Chondrocyte (in vitro differentiated cells): ENCODE measurements at regions not wholly inside any gene's neighbourhood (a gene's known extent, or its start where the extent isn't known, plus 50 kb on each side); places are given as distances from the start of the nearest gene placed in this dataset.
"Not testable (repeated sequence)": the region's sequence is repeated elsewhere in the genome, so short reads cannot be mapped to it uniquely, and the experiment has no call there.

Experiments used
- DNase-seq: peaks from one replicate; pipeline ENCODE4 v3.0.0; 2021; ENCODE audit warnings: mixed read lengths, low spot score
- H3K27ac Mint-ChIP-seq: one replicate; pipeline ENCODE4 v1.8.0; 2021; ENCODE audit warnings: mild to moderate bottlenecking, moderate library complexity, mixed read lengths; ENCODE audit not compliant: unreplicated experiment
- H3K27me3 Mint-ChIP-seq: 2 replicates; pipeline ENCODE4 v1.8.0; 2021; ENCODE audit warnings: low read depth, mixed read lengths
- H3K36me3 Mint-ChIP-seq: 2 replicates; pipeline ENCODE4 v1.8.0; 2021; ENCODE audit warnings: low read depth, mixed read lengths
- H3K4me1 Mint-ChIP-seq: 2 replicates; pipeline ENCODE4 v1.8.0; 2021; ENCODE audit warnings: low read depth, mild to moderate bottlenecking, mixed read lengths
- H3K4me3 Mint-ChIP-seq: one replicate; pipeline ENCODE4 v1.8.0; 2021; ENCODE audit warnings: mild to moderate bottlenecking, moderate library complexity, mixed read lengths; ENCODE audit not compliant: unreplicated experiment
- H3K9me3 Mint-ChIP-seq: 2 replicates; pipeline ENCODE4 v1.8.0; 2021; ENCODE audit warnings: low read depth, mixed read lengths
- TF ChIP-seq, protein P1 (sequence below): fragments of 200-600 bp; sonication (generic); IDR thresholded peaks from 2 replicates; pipeline ENCODE4 v1.5.0; 2021; ENCODE audit warnings: antibody characterized with exemption, mild to moderate bottlenecking, moderate library complexity

DNA sequence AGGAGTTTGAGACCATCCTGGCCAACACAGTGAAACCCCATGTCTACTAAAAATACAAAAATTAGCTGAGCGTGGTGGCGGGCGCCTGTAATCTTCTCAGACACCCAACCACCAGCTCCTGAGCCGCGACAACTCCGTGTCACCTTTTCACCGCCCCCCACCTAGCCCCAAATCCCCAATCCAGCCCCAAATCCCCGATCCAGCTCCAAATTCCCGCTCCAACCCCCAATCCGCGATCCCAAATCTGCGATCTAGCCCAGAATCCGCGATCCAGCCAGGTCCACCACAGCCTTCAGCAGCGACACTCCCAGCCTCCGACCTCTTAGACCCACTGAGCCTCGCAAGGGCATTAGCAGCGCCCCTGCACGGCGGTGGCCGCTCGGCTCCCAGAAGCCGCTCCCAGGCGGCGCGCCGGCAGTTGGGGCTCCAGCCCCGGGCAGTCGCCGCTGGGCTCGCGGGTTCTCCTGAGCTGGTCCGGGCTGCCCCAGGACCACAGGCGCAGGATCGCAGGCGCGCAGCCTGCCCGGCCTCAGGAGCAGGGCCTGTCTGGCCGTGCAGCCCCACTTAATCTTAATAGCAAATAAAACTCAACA, 4469.9 kb upstream of the OR11H1 start:
- not testable (repeated sequence) for H3K4me1 Mint-ChIP-seq, H3K27ac Mint-ChIP-seq, DNase-seq, H3K36me3 Mint-ChIP-seq, H3K27me3 Mint-ChIP-seq, H3K4me3 Mint-ChIP-seq
- H3K9me3 Mint-ChIP-seq = peaks cover 42% of the 10 kb centered on the region

DNA sequence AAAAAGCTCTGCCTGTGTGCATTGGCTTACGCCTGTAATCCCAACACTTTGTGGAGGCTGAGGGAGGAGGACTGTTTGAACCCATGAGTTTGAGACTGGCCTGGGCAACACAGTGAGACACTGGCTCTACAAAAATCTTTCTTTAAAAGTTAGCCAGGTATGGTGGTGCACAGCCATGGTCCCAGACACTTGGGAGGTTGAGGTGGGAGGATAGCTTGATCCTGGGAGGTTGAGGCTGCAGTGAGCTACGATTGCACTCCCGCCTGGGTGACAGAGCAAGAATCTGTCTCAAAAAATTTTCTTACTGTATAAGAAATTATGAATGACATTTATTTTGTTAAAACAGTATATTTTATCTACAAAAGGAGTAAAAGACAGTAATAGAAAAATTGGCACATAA, 4468.9 kb upstream of the OR11H1 start:
- not testable (repeated sequence) for H3K27me3 Mint-ChIP-seq

DNA sequence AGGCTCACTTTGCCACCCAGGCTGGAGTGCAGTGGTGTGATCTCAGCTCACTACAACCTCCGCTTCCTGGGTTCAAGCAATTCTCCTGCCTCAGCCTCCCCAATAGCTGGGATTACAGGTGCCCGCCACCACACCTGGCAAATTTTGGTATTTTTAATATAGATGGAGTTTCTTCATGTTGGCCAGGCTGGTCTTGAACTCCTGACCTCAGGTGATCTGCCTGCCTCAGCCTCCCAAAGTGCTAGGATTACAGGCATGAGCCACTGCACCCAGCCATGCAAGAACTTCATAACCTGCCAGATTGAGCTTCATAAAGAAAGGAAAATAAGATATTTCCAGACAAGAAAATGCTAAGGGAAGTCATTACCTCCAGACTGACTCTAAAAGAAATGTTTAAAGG, 4467.2 kb upstream of the OR11H1 start:
- not testable (repeated sequence) for H3K36me3 Mint-ChIP-seq, H3K27me3 Mint-ChIP-seq, H3K4me3 Mint-ChIP-seq, H3K27ac Mint-ChIP-seq, H3K4me1 Mint-ChIP-seq, DNase-seq
- H3K9me3 Mint-ChIP-seq = peaks cover 48% of the 10 kb centered on the region

More for the DNA sequence above, 4468.9 kb upstream of the OR11H1 start:
- not testable (repeated sequence) for H3K27ac Mint-ChIP-seq, H3K4me3 Mint-ChIP-seq, H3K4me1 Mint-ChIP-seq, H3K36me3 Mint-ChIP-seq, DNase-seq
- H3K9me3 Mint-ChIP-seq = peaks cover 50% of the 10 kb centered on the region

DNA sequence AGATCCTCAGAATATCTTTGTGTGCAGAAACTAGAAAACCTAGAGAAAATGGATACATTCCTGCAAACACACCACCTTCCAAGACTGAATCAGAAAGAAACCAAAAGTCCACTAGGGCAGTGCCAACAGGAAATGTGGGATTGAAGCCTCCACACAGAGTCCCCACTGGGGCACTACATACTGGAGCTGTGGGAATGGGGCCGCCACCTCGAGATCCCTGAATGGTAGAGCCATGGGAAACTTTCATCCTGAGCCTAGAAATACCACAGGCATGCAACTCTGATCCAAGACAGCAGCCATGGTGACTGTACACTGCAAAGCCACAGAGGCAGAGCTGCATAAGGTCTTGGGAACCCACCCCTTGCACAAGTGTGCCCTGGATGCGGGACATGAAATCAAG, 4465.5 kb upstream of the OR11H1 start:
- H3K4me3 Mint-ChIP-seq, H3K27ac Mint-ChIP-seq, H3K36me3 Mint-ChIP-seq, H3K4me1 Mint-ChIP-seq, H3K27me3 Mint-ChIP-seq, DNase-seq: not testable (repeated sequence)
- H3K9me3 Mint-ChIP-seq = peaks cover 52% of the 10 kb centered on the region

DNA sequence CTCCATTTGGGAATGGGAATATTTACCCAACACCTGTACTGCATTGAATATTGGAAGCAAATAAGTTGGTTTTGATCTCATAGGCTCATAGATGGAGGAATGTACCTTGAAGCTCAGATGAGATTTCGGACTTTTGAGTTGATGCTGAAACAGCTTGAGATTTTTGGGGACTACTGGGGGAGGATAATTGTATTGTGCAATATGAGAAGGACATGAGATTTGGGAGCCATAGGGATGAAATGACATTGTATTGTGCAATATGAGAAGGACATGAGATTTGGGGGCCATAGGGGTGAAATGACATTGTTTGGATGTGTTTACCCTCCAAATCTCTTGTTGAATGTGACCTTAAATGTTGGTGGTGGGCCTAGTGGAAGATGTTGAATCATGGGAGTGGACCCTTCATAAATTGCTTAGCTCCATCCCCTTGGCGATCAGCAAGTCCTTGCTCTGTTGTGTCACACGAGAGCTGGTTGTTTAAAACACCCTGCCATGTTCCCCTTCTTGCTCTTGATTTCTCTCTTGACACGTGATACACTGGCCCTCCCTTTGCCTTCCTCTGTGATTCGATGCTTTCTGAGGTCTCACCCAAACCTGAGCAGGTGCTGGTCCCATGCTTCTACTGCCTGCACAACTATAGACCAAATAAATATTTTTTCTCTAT, 4464.8 kb upstream of the OR11H1 start:
- H3K4me3 Mint-ChIP-seq, H3K4me1 Mint-ChIP-seq, H3K36me3 Mint-ChIP-seq, H3K27ac Mint-ChIP-seq, H3K27me3 Mint-ChIP-seq, DNase-seq: not testable (repeated sequence)
- H3K9me3 Mint-ChIP-seq = peaks cover 57% of the 10 kb centered on the region

DNA sequence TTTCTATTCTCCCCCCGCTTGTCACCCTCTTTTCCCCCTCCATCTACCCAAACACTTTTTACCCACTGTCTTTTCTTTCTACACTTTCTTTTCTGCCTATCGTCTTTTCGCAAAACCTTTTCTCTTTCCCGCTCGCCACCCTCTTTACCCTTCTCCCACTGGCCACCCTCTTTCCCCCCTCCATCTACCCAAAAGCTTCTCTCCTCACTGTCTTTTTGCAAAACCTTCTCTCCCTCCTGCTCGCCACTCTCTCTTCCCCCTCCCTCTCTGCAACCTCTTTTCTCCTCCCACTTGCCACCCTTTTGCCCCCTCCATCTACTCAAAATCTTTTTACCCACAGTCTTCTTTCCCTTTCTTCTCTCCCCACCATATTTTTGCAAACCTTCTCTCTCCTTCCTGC, 4462.8 kb upstream of the OR11H1 start:
- DNase-seq, H3K4me1 Mint-ChIP-seq, H3K36me3 Mint-ChIP-seq, H3K4me3 Mint-ChIP-seq, H3K27me3 Mint-ChIP-seq, H3K27ac Mint-ChIP-seq: not testable (repeated sequence)
- H3K9me3 Mint-ChIP-seq = peaks cover 52% of the 10 kb centered on the region

DNA sequence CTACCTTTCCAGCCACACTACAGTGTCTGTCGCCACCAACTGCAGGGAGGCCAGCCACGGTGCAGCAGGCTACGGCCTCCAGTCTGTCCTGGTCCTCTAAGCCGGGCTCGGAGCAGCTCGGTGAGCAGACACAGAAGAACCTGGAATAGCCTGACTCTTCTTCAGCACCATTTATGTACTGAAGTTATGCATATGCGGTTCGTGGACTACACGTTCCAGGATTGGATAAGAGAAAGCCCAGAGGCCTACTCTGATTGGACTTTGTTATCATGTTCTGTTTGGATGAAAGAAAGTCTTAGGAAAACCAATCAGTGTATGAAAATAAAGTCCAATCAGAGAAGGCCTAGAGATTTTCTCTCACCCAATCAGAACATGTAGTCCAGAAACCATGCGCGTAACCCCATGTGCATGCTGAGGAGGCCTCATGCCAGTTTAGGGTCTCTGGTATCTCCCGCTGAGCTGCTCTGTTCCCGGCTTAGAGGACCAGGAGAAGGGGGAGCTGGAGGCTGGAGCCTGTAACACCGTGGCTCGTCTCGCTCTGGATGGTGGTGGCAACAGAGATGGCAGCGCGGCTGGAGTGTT, 4462.0 kb upstream of the OR11H1 start:
- H3K4me3 Mint-ChIP-seq, H3K27ac Mint-ChIP-seq, DNase-seq, H3K36me3 Mint-ChIP-seq, H3K4me1 Mint-ChIP-seq, H3K27me3 Mint-ChIP-seq: not testable (repeated sequence)
- H3K9me3 Mint-ChIP-seq = peaks cover 49% of the 10 kb centered on the region

DNA sequence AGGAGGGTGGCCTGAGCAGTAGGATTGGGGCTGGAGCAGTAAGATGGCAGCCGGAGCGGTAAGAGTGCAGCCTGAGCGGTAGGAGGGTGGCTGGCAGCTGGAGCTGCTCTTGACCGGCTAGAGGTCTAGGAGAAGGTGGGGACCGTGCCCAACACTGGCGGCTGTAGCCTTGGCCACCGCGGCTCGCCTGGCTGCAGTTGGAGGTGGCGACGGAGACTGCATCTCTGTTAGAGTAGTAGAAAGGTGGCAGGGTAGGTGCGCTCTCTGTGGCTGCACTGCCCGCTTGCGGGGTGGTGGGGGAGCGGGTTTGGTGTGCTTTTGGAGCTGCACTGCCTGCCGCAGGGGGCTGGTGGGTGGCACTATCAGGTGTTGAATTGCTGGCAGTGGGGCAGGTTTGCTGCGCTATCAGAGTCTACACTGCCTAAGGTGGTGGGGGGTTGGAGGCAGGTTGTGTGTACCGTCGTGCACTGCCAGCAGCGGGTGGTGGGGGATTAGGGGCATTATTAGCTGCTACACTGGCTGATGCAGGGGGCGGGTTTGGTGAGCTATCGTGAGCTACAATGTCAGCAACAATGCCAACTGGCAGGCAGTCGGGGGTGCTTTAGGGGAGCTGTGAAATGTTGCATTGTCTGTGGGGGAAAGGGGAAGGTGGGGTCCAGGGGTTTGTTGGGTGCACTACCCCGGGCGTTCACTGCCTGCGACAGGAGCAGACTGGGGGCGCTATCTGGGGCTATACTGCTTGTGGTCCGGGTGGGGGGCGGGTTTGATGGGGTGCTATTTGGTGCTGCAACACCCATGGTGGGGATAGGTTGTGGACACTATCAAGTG, 4461.3 kb upstream of the OR11H1 start:
- Mint-ChIP-seq H3K27ac (no peak overlapping the region), H3K36me3 (no peaks in the 10 kb centered on the region), H3K27me3 (no peaks in the 10 kb centered on the region), H3K4me3 (no peak overlapping the region), H3K4me1 (no peaks in the 10 kb centered on the region), H3K9me3 (peaks cover 46% of the 10 kb centered on the region)
- TF ChIP-seq, protein P1, sequence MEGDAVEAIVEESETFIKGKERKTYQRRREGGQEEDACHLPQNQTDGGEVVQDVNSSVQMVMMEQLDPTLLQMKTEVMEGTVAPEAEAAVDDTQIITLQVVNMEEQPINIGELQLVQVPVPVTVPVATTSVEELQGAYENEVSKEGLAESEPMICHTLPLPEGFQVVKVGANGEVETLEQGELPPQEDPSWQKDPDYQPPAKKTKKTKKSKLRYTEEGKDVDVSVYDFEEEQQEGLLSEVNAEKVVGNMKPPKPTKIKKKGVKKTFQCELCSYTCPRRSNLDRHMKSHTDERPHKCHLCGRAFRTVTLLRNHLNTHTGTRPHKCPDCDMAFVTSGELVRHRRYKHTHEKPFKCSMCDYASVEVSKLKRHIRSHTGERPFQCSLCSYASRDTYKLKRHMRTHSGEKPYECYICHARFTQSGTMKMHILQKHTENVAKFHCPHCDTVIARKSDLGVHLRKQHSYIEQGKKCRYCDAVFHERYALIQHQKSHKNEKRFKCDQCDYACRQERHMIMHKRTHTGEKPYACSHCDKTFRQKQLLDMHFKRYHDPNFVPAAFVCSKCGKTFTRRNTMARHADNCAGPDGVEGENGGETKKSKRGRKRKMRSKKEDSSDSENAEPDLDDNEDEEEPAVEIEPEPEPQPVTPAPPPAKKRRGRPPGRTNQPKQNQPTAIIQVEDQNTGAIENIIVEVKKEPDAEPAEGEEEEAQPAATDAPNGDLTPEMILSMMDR = no peak
- no peak for DNase-seq

DNA sequence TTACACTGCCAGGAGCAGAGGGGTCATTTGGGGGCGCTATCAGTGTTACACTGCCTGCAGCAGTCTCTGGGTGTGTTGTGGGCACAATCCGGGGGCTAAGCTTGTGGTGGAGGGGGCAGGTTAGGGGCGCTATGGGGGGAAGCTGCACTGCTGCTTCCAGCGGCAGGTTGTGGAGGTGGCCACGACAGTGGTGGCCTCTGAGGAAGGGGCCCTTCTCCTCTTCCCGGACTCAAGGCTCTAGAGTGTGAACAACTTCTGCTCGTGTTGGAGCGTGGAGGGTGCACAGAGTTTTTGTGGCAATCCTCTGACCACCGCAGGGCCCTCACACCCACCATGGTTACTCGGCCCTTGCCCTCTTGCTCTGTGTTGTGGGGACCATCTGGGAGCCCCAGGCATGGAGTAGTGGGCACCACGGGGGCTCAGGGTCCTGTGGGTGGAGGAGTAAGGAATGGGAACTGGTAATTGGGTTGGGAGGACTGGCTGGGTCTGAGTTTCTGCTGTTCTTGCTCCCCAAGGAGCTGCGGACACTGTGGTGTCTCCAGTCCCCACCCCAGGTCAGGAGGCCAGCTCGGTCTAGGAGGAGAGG, 4460.6 kb upstream of the OR11H1 start:
- H3K4me1 Mint-ChIP-seq, DNase-seq, H3K27me3 Mint-ChIP-seq, H3K36me3 Mint-ChIP-seq, H3K27ac Mint-ChIP-seq, H3K4me3 Mint-ChIP-seq: not testable (repeated sequence)
- peaks cover 43% of the 10 kb centered on the region for H3K9me3 Mint-ChIP-seq

DNA sequence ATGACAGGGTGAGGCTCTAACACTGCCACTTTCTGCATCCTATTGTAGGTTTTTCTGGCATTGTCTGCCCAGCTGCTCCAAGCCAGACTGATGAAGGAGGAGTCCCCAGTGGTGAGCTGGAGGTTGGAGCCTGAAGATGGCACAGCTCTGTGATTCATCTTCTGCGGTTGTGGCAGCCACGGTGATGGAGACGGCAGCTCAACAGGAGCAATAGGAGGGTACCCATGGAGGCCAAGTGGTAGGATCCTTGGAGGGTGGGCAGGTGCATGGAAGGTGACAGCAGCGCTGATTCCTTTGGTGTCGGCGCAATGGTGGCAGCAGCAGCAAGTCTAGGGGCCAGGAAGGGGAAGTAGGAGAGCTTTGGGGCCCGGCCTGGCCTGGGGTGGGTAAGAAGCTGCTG, 4460.1 kb upstream of the OR11H1 start:
- not testable (repeated sequence) for H3K27me3 Mint-ChIP-seq, DNase-seq, H3K36me3 Mint-ChIP-seq, H3K27ac Mint-ChIP-seq, H3K4me1 Mint-ChIP-seq, H3K4me3 Mint-ChIP-seq
- peaks cover 41% of the 10 kb centered on the region for H3K9me3 Mint-ChIP-seq

DNA sequence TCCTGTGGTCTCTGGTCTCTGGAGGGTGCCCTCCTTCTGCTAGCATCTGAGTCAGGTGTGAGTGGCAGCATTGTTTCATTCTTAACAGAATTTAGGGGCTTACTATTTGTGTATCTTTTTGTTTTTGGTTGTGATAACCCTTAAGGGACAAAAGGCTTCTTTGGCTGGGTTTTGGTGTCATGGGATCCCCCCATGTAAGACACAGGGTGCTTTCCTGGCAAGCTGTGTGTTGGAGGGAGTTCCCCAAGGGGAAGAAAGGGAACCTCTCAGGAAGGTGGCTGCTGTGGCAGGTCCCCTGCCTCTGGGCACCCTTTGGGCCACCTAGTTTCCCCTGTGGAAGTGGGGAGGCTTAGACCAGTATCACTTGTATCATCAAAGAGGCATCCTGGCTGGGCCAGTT, 4459.6 kb upstream of the OR11H1 start:
- not testable (repeated sequence) for H3K4me1 Mint-ChIP-seq
- H3K9me3 Mint-ChIP-seq = peaks cover 36% of the 10 kb centered on the region

More for the DNA sequence above, 4459.6 kb upstream of the OR11H1 start:
- not testable (repeated sequence) for H3K4me3 Mint-ChIP-seq, DNase-seq, H3K36me3 Mint-ChIP-seq, H3K27me3 Mint-ChIP-seq, H3K27ac Mint-ChIP-seq
